ENCODE measurements at regions not wholly inside any gene's neighbourhood (a gene's known extent, or its start where the extent isn't known, plus 50 kb on each side); places are given as distances from the start of the nearest gene placed in this dataset.

DNA sequence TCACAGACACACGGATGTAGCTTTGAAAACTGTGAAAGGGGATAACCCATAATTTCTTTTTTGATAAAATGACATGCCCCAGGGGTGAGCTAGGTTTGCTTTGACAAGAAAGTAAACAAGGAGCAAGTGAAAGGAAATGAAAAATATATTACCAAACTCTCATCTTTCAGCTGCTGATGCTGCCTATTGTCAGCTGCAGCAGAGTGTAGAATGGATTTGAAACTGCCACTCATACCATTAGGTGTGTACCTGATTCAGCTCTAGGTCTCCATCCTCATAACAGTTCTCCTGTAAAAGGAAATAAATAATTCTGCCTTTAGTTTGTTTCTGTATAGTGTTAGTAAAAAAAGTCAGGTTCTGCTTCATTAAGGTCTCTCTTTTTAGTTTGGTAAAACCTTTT, 415.1 kb upstream of the MARCKS start:
- DNase-seq = no peak

- no peak for DNase-seq
Measured at GRCh38 chr6:113445201-113445600, 411.9 kb upstream of the MARCKS start.

- DNase-seq = no peak
Measured at GRCh38 chr6:113447088-113447831, 409.9 kb upstream of the MARCKS start.

DNA sequence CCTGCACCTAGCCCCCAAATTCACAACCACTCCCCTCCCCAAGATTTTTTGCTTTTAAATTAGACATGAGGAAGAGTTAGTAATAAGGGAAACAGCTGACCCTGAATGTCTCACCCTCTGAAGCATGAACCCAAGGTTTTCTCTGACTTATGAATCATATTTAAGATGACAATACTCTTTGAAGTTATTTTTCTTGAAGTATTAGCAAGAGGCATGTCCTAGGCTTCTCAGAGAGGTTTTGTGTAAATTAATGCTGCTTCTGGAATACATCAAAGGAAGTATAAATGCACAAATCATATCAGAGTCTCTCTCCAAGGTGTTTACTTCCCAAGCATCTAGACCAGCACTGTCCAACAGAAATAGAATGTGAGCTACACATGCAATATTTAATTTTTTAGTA, 408.1 kb upstream of the MARCKS start:
- no peak for DNase-seq

DNA sequence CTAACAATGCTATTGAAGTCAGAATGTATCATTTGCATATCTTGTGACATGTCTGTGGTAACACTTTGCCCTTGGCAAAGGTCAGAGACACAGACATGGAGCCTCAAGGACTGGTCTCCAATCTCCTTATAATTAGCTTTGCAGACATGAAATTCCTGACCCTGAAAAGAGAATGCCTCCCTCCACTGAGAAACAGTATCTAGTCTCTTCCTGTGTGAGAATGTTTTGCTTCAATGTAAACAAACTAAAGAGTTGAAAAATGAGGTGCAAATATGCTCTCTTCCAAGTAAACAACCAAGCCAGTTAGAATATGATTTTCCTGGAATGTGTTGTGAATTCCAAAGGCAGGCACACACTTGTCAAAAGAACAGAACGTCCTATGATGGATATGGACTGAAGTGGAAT, 407.1 kb upstream of the MARCKS start:
- DNase-seq = no peak

DNA sequence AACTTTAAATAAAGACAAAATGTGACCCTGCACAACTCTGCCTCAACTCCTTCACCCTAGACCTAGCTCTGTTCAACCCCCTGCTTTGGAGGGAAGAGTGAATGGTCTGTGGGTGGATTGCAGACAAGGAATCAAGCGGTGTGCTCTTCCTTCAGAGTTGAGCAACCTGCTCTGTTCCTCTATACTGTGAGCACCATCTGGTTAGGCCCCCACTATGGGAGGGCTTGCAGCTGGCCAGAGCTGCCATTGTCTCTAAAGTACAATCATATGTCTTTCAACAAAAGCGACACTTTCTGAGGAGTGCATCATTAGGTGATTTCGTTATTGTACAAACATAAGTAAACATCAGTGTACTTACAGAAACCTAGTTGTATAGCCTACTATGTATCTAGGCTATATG, 406.1 kb upstream of the MARCKS start:
- DNase-seq = no peak

DNA sequence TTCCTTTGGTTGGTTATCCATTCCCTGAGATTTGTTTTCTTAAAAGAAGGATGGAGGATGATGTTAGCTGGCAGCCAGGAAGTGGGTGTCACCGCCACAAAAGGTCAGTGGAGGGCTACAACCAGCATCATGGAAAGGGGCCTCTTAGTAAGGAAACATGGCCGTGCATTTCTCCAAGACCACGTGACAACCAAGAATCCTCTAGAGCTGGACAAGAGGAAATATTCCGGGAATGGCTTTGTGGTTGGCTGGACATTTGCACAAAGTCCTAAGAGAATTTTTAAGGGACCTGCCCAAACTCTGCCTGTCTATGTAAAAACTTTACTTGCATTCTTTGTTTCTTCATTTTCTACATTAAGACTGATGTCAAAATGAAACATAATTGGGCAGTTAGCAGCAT, 399.9 kb upstream of the MARCKS start:
- DNase-seq = no peak

DNA sequence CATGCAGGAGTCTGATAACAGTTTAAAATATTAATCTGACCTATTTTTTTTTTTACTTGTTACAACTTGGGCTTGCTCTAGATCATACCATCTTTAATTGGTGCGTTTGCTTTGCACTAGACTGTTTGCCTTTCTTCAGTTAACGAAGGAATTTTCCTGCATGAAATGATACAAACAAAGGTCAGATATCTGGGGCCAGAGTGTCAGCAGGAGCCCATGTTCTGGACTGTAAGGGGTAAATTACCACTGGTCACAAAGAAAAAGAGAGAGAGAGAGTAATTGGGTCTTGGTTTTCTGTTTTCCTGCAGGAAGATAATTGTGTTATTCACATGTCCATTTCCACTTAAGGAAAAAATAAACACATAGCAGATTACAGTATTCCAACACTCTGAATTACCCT, 399.4 kb upstream of the MARCKS start:
- no peak for DNase-seq

GRCh38 chr6:113458368-113459010, 398.7 kb upstream of the MARCKS start:
- no peak for DNase-seq

DNA sequence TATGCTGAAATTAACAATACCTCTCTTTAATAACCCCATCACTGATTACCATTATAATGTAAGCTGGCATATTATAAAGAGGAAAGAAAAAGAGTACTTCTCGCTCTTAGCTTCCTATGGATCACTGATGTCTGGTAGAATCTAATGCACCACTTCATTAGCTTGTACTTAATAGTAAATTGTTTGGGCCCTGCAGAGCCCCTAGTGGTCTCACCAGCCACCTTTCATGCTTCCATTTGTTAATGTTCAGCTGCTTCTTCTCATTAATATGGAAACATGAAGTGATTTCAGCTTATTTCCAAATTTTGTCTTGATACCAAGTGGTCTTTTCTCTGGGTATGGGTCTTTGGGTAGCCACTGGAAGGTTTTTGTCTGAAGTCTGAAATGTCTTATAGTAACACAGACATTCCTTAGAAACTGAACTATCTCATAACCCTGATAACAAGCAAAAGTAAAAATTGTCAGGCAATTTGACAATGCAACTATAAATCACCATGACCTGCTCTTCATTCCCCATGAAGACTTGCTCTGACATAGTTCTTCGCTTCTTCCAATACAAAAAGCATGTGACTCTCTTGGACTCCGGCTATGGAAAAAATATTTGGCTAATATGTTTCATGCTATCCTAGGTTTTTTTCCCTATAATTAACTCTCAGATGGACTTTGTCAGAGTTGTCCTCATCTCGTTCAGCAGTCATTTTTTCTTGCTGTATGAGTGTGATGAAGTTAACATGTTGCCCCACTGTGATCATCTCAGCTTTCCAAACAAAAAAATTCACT, 395.8 kb upstream of the MARCKS start:
- no peak for DNase-seq

DNA sequence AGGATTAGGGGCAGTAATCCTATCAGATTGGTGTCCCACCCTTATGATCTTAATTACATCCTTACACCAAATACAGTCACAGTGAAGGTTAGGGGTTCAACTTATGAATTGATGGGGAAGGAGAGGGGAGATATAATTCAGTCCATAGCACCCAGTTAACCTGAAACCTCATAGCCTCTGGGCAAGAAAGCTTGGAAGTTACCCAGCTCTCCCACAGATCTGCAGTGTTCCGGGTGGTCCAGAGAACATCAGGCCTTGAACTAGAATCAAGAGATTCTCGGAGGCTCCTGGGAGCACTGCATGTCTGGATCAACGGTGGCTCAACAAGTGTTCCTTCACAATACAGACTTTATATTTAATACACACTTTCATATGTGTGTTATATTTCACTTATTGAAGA, 392.6 kb upstream of the MARCKS start:
- no peak for DNase-seq

- DNase-seq = no peak
Measured at GRCh38 chr6:113464960-113465359, 392.2 kb upstream of the MARCKS start.

DNA sequence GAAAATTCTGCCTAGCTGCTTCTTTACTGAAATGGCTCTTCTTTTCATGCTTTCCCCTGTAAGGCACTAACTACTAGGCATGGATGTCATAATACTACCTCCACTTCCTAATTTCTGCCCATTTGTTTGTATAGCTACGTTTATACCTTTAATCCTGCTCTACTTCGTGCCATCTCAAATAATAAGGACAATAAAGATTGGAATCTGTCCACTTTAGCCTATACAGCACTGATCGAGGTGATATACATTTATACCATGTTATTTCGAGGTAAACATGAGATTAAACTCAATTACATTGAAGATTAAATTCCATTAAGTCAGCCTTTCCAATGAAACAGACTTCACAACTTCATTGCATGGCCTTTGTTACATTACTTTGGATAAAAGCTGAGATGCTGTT, 390.6 kb upstream of the MARCKS start:
- DNase-seq = no peak

DNA sequence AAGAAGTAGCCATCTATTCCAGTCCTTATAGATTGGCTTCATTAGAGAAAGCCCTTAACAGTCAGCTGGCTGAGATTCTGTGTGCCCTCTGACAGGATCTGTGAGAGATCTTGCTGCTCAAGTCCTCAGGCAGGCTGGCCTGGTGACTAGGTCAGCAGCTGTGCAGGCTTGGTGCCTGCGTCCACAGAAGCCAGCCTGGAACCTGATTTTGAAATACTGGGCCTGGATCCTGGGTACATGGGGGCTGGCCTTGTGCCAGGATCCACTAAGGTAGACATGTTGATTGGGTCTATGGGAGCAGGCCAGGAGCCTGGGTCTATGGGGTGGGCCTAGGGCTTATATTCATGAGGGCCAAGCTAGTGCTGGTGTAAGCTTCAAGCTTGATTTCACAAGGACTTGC, 381.8 kb upstream of the MARCKS start:
- DNase-seq = no peak

DNA sequence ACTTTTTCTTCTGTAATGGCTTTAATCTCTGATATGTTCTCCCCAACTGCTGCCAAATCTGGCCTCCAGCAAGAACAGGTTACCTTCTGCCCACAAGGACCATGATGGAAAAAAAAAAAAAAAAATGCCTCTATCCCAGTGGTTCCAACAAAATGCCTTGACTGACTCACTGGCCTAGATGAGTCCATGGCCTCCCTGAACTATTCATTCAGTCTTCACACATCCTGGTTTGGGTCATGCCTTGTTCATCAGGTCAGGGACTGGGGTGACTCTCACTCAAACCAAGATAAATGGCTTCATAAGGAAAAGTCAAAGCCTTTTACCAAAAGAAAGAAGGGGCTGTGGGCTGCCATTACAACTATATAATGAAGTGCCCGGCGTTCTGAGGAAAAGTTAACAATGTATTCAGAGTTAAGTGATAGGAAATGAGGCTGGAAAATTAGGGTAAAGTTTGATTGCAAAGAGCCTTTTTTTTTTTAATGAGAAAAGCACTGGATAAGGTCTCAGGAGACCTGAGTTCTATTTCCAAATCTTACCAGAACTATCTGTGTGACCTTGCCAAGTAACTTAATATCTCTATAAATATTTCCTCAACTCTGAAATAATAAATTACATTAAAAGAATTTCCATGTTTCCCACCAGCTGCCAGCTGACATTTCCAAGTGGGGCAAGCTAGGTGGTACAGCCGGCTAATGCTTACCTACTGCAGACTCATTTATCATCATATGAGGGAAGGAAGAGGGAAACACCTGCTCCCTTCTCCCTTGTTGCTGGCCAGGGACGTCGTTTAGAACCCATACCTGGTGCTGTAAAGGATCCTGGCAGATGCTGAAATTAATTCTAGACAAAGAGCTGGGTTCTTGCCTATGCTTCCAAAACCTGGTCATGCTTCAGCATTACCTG, 380.0 kb upstream of the MARCKS start:
- DNase-seq = no peak

GRCh38 chr6:113480616-113481015, 376.5 kb upstream of the MARCKS start:
- no peak for DNase-seq

DNA sequence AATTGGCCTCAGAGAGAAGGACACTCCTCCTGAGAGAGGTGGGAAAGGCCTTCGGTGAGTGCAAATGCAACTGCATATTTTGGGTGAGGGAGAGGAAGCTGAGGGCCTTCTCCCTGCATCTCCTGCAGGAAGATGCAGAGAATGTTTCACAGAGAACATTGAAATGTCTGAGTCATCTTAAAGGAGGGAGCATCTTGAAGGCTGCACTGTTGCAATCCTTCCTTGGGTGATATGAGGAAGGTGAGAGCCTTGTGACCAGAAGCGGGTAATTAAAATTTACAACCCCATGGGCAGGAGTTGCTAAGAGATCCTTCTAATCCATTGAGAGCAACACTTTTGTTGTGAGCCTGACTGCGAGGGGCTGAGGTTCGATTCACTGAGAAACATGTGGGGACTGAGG, 375.7 kb upstream of the MARCKS start:
- DNase-seq = no peak

GRCh38 chr6:113481910-113482309, 375.2 kb upstream of the MARCKS start:
- no peak for DNase-seq

DNA sequence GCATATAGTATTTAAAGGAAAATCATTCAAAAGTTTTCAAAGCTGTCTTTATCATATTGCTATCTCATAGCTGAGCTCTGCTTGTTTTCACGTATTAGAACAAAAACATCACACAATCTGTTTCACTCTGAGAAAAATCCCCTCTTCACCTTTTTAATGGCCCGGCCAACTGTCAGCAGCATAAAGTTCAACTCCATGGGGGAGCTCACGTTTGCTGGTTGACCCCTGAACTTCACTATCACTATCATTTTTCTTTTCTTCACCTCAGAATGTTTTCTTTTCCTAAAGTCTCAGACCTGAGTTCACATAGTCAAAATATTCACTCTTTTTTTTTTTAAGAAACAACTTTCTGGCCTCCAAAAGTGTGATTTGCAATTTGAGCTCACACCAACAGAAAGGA, 374.4 kb upstream of the MARCKS start:
- DNase-seq = no peak

DNA sequence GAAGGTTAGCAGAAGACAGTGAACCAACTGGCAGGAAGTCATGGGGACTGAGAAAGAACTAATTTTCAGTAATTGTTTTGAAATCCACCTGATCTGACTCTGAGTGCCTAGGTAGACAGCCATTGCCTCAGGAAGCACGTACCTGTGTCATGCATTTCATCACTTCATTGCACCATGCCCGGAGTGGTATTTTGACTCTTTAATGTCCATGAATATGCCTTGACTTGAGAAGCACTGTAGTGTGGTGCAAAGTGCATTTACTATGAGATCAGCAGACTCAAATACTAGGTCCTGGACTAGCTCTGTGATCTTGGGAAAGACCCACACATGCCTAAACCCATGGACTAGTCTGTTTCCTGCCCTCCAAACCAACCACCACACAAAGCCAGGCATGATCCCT, 370.9 kb upstream of the MARCKS start:
- no peak for DNase-seq

GRCh38 chr6:113487489-113488058, 369.6 kb upstream of the MARCKS start:
- no peak for DNase-seq

DNA sequence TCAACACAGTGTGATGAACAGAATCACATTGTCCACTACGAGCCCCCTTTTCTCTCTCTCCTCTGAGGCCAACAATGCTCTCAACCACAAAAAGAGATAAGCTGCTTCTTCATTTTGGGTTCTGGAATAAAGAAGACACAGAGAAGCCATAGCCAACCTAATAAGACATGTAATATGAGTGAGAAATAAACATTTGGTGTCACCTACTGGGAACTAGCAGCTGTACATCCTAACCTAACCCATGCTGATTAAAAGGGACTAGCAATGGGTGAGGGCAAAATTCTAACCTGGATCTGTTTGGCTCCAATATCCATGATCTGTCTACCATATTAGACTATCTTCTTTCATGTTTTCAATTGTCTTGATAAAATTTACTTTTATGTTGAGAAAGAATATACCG, 369.1 kb upstream of the MARCKS start:
- DNase-seq = no peak

All from activated naive CD4-positive, alpha-beta T cell treated with Interleukin-2 at 50 U/mL for 16 hours (primary cell).